ENCODE measurements at regions not wholly inside any gene's neighbourhood (a gene's known extent, or its start where the extent isn't known, plus 50 kb on each side); places are given as distances from the start of the nearest gene placed in this dataset.

- no peak for TF ChIP-seq POLR2A (IDR thresholded peaks at IDR 0.05; ENCODE audit: low read depth)
- no peak for TF ChIP-seq EP300 (IDR thresholded peaks at IDR 0.05)
- TF ChIP-seq CTCF (IDR thresholded peaks at IDR 0.05) = no peak
- TF ChIP-seq POLR2AphosphoS5 (IDR thresholded peaks at IDR 0.05) = no peak
- DNase-seq (ENCODE audit: extremely low spot score) = no peak
- no peak overlapping the region for H3K27ac ChIP-seq (replicated peaks in 1 of 4)
- H3K4me1 ChIP-seq = no peaks in the 10 kb centered on the region
- no peaks in the 10 kb centered on the region for H3K27me3 ChIP-seq
- intact Hi-C loops (cut with DNase I) = loop anchor here (10.0 kb wide), 1 partner anchor 94 kb away; the partner anchor contains the start of gene SDC1
- 80% methylated on average over 11 of the region's 11 CpGs for WGBS
- no peak overlapping the region for H3K4me3 ChIP-seq
- no peaks in the 10 kb centered on the region for H3K9me3 ChIP-seq
- no peaks in the 10 kb centered on the region for H3K36me3 ChIP-seq
Measured at GRCh38 chr2:20130821-20131645, 79.6 kb upstream of the LAPTM4A start.

- Histone ChIP-seq H3K9me3 (no peaks in the 10 kb centered on the region), H3K4me1 (no peaks in the 10 kb centered on the region), H3K36me3 (no peaks in the 10 kb centered on the region), H3K4me3 (no peak overlapping the region), H3K27me3 (no peaks in the 10 kb centered on the region), H3K27ac (replicated peaks in 1 of 4) (no peak overlapping the region)
- no peak for DNase-seq (ENCODE audit: extremely low spot score)
- intact Hi-C loops (cut with DNase I) = loop anchor here (10.0 kb wide), 1 partner anchor 95 kb away; the partner anchor contains the start of gene SDC1
- TF ChIP-seq CTCF (IDR thresholded peaks at IDR 0.05) = no peak
- no peak for TF ChIP-seq EP300 (IDR thresholded peaks at IDR 0.05)
- TF ChIP-seq POLR2A (IDR thresholded peaks at IDR 0.05; ENCODE audit: low read depth) = no peak
- TF ChIP-seq POLR2AphosphoS5 (IDR thresholded peaks at IDR 0.05) = no peak
- 94% methylated on average over 3 of the region's 3 CpGs for WGBS
Measured at GRCh38 chr2:20130160-20130560, 78.7 kb upstream of the LAPTM4A start.

GRCh38 chr2:20129331-20130159 lies 78.1 kb upstream of the LAPTM4A start:
- Histone ChIP-seq H3K9me3 (no peaks in the 10 kb centered on the region), H3K4me1 (no peaks in the 10 kb centered on the region), H3K36me3 (no peaks in the 10 kb centered on the region), H3K4me3 (no peak overlapping the region), H3K27me3 (no peaks in the 10 kb centered on the region), H3K27ac (replicated peaks in 1 of 4) (no peak overlapping the region)
- intact Hi-C loops (cut with DNase I) = loop anchor here (10.0 kb wide), 1 partner anchor 95 kb away; the partner anchor contains the start of gene SDC1
- TF ChIP-seq EP300 (IDR thresholded peaks at IDR 0.05) (no peak), POLR2AphosphoS5 (IDR thresholded peaks at IDR 0.05) (no peak), POLR2A (IDR thresholded peaks at IDR 0.05; ENCODE audit: low read depth) (no peak), CTCF (IDR thresholded peaks at IDR 0.05) (no peak)
- WGBS = 83% methylated on average over 12 of the region's 12 CpGs
- DNase-seq (ENCODE audit: extremely low spot score) = no peak

- Histone ChIP-seq H3K4me3 (no peak overlapping the region), H3K4me1 (no peaks in the 10 kb centered on the region), H3K27ac (replicated peaks in 1 of 4) (no peak overlapping the region), H3K36me3 (no peaks in the 10 kb centered on the region), H3K9me3 (no peaks in the 10 kb centered on the region), H3K27me3 (no peaks in the 10 kb centered on the region)
- 90% methylated on average over 5 of the region's 5 CpGs for WGBS
- intact Hi-C loops (cut with DNase I) = no loop called here
- TF ChIP-seq EP300 (IDR thresholded peaks at IDR 0.05) (no peak), CTCF (IDR thresholded peaks at IDR 0.05) (no peak), POLR2A (IDR thresholded peaks at IDR 0.05; ENCODE audit: low read depth) (no peak), POLR2AphosphoS5 (IDR thresholded peaks at IDR 0.05) (no peak)
- DNase-seq (ENCODE audit: extremely low spot score) = no peak
Measured at GRCh38 chr2:20128506-20129330, 77.3 kb upstream of the LAPTM4A start.

Measured in esophagus muscularis mucosa (tissue), 4 donors.